GM13976 (cell line): ENCODE measurements at regions not wholly inside any gene's neighbourhood (a gene's known extent, or its start where the extent isn't known, plus 50 kb on each side); places are given as distances from the start of the nearest gene placed in this dataset.

Experiments
- DNase-seq: peaks from one replicate; pipeline ENCODE4 v3.0.0; 2012; ENCODE audit warnings: low spot score
- in situ Hi-C: fragments of 300-500 bp; cut with MboI; formaldehyde crosslinking; loops from one replicate; pipeline ENCODE4 v1.12.0; 2022; ENCODE audit warnings: low sequenced_read_pairs, mixed read lengths, inconsistent platforms; ENCODE audit not compliant: unreplicated experiment
- TF ChIP-seq, protein P1 (sequence below): IDR thresholded peaks from 2 replicates; pipeline ENCODE4 v1.5.1; 2012; ENCODE audit warnings: borderline replicate concordance, mild to moderate bottlenecking; ENCODE audit not compliant: insufficient read depth; ENCODE audit errors: extremely low read depth, missing control alignments, control extremely low read depth

- DNase-seq, result no peak
- TF ChIP-seq, protein P1, sequence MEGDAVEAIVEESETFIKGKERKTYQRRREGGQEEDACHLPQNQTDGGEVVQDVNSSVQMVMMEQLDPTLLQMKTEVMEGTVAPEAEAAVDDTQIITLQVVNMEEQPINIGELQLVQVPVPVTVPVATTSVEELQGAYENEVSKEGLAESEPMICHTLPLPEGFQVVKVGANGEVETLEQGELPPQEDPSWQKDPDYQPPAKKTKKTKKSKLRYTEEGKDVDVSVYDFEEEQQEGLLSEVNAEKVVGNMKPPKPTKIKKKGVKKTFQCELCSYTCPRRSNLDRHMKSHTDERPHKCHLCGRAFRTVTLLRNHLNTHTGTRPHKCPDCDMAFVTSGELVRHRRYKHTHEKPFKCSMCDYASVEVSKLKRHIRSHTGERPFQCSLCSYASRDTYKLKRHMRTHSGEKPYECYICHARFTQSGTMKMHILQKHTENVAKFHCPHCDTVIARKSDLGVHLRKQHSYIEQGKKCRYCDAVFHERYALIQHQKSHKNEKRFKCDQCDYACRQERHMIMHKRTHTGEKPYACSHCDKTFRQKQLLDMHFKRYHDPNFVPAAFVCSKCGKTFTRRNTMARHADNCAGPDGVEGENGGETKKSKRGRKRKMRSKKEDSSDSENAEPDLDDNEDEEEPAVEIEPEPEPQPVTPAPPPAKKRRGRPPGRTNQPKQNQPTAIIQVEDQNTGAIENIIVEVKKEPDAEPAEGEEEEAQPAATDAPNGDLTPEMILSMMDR, result no peak
- in situ Hi-C loops, result no loop called here
Observed at GRCh38 chr6:150749091-150749670, 116.3 kb upstream of the MTHFD1L start.

DNA sequence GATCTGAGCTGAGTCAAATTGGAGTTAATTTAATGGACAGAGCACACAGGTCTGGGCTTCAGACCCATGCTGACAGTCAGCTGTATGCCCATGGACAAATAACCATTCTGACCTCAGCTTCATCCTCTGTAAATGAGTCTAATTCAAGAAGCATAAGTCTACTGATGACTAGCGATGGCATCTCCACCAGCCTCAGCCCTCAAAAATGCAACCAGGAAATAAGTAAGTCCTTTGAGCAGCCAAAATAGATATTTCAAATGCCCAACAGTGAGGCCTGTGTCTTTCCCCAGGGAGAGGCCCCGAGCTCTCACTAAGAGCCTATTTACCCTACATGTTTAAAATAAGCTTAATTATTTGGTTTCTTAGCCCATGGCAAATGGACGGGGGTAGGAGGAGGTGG lies 114.2 kb upstream of the MTHFD1L start:
- in situ Hi-C loops, result no loop called here
- TF ChIP-seq, protein P1, result no peak
- no peak for DNase-seq

DNA sequence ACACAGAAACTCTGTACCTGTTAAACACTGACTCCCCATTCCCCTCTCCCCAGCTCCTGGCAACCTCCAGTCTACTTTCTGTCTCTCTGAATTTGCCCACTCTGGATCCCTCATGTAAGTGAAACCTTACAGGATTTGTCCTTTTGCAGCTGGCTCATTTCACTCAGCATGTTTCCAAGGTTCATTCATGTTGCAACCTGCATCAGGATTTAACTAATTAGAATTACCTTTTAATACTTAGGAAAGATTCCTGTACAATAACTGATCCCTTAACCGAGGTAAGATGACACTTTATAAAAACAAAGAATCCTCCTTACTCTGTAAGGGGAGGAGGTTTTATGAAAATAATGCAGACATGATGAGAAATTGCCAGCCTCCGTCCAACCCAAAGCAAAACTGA lies 113.1 kb upstream of the MTHFD1L start:
- DNase-seq, result no peak
- in situ Hi-C loops, result no loop called here
- TF ChIP-seq, protein P1, result no peak

- in situ Hi-C loops, result no loop called here
- DNase-seq, result no peak
- TF ChIP-seq, protein P1, result no peak
Observed at GRCh38 chr6:150753371-150754064, 112.0 kb upstream of the MTHFD1L start.

- DNase-seq, result no peak
- TF ChIP-seq, protein P1, result no peak
- in situ Hi-C loops, result no loop called here
Observed at GRCh38 chr6:150755042-150755441, 110.5 kb upstream of the MTHFD1L start.

DNA sequence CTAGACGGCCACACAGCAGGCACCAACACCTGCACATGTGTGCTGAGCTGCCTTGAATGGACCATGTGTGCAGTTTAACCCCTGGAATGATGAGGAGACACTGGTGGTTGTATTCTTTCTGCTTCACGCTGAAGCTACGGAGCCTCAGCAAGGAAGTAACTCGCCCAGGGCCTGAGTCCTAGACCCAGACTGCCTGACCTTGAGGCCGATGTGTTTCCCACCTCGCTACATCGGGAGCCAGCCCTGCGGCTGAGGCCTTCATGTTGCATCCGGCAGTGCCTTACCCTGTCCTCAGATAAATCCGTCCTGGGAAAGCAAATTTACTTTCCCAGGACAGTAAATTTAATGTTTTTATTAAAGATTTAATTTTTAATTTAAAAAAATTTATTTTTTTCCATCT lies 110.0 kb upstream of the MTHFD1L start:
- TF ChIP-seq, protein P1, result no peak
- no peak for DNase-seq
- in situ Hi-C loops, result no loop called here
